ENCODE measurements at regions not wholly inside any gene's neighbourhood (a gene's known extent, or its start where the extent isn't known, plus 50 kb on each side); places are given as distances from the start of the nearest gene placed in this dataset.
"Not testable (repeated sequence)": the region's sequence is repeated elsewhere in the genome, so short reads cannot be mapped to it uniquely, and the experiment has no call there.

GRCh38 chr18:1777843-1778242, 793.5 kb downstream of the METTL4 start:
- Histone ChIP-seq H3K36me3 (no peaks in the 10 kb centered on the region), H3K27ac (no peak overlapping the region), H3K4me3 (no peak overlapping the region), H3K9me3 (no peaks in the 10 kb centered on the region), H3K4me1 (no peaks in the 10 kb centered on the region), H3K27me3 (no peaks in the 10 kb centered on the region)
- intact Hi-C loops (cut with DNase I) = no loop called here
- DNase-seq = no peak
- no peak for TF ChIP-seq POLR2A (IDR thresholded peaks at IDR 0.05)
- no peak for TF ChIP-seq CTCF (IDR thresholded peaks at IDR 0.05)
- TF ChIP-seq EP300 (IDR thresholded peaks at IDR 0.05) = no peak

- H3K27ac ChIP-seq = no peak overlapping the region
- no peaks in the 10 kb centered on the region for H3K36me3 ChIP-seq
- no peaks in the 10 kb centered on the region for H3K4me1 ChIP-seq
- WGBS, 2 donors = 83 to 86% methylated on average over 1 of the region's 1 CpG
- TF ChIP-seq POLR2AphosphoS5 (IDR thresholded peaks at IDR 0.05) = no peak
- TF ChIP-seq POLR2A (IDR thresholded peaks at IDR 0.05) = no peak
- TF ChIP-seq EP300 (IDR thresholded peaks at IDR 0.05) = no peak
- no peak for TF ChIP-seq CTCF (IDR thresholded peaks at IDR 0.05)
- DNase-seq = no peak
- H3K4me3 ChIP-seq = no peak overlapping the region
- H3K9me3 ChIP-seq = no peaks in the 10 kb centered on the region
- intact Hi-C loops (cut with DNase I) = no loop called here
- no peaks in the 10 kb centered on the region for H3K27me3 ChIP-seq
Measured at GRCh38 chr18:1778496-1779178, 792.7 kb downstream of the METTL4 start.

GRCh38 chr18:1779587-1779986, 791.7 kb downstream of the METTL4 start:
- DNase-seq = no peak
- no peaks in the 10 kb centered on the region for H3K36me3 ChIP-seq
- no peak overlapping the region for H3K4me3 ChIP-seq
- 54 to 71% methylated on average over 3 of the region's 3 CpGs for WGBS, 2 donors
- H3K27me3 ChIP-seq = no peaks in the 10 kb centered on the region
- H3K27ac ChIP-seq = no peak overlapping the region
- TF ChIP-seq POLR2AphosphoS5 (IDR thresholded peaks at IDR 0.05) = no peak
- TF ChIP-seq CTCF (IDR thresholded peaks at IDR 0.05) = no peak
- no peak for TF ChIP-seq POLR2A (IDR thresholded peaks at IDR 0.05)
- no peak for TF ChIP-seq EP300 (IDR thresholded peaks at IDR 0.05)
- intact Hi-C loops (cut with DNase I) = no loop called here
- no peaks in the 10 kb centered on the region for H3K4me1 ChIP-seq
- no peaks in the 10 kb centered on the region for H3K9me3 ChIP-seq

DNA sequence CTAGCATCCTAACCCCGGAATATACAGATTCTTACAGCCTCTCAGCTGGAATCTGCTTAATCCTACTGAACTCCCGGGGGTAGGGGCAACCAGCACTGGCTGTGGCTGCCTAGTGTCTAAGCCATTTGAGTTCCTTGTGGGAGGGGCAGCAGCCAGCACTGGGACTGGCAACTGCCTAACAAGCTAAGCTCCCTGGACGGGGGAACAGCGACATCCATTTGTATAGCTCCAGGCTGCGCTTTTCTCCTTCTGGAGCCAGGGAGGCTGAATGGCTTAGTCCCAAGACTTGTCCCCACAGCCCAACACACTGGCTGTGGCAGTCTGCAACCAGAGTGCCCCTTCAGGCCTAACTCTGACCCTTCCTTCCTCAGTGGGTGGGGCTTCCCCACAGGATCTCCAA, 787.2 kb downstream of the METTL4 start:
- Histone ChIP-seq H3K36me3 (no peaks in the 10 kb centered on the region), H3K27ac (no peak overlapping the region), H3K9me3 (peaks cover 0 to 7% (median 0%) of the 10 kb centered on the region in 4 donors), H3K27me3 (no peaks in the 10 kb centered on the region), H3K4me1 (no peaks in the 10 kb centered on the region), H3K4me3 (no peak overlapping the region)
- intact Hi-C loops (cut with DNase I) = no loop called here
- WGBS, 2 donors = 79 to 80% methylated on average over 5 of the region's 5 CpGs
- TF ChIP-seq POLR2A (IDR thresholded peaks at IDR 0.05) (no peak), EP300 (IDR thresholded peaks at IDR 0.05) (no peak), CTCF (IDR thresholded peaks at IDR 0.05) (no peak), POLR2AphosphoS5 (IDR thresholded peaks at IDR 0.05) (no peak)
- DNase-seq = no peak

- intact Hi-C loops (cut with DNase I); H3K9me3 ChIP-seq; DNase-seq; H3K27ac ChIP-seq; H3K4me1 ChIP-seq; H3K27me3 ChIP-seq; H3K4me3 ChIP-seq; H3K36me3 ChIP-seq: not testable (repeated sequence)
- 63 to 76% methylated on average over 4 of the region's 4 CpGs for WGBS, 2 donors
Measured at GRCh38 chr18:1785980-1786379, 785.3 kb downstream of the METTL4 start.

Measured in sigmoid colon (tissue), 6 donors.